ENCODE measurements at regions not wholly inside any gene's neighbourhood (a gene's known extent, or its start where the extent isn't known, plus 50 kb on each side); places are given as distances from the start of the nearest gene placed in this dataset.

DNA sequence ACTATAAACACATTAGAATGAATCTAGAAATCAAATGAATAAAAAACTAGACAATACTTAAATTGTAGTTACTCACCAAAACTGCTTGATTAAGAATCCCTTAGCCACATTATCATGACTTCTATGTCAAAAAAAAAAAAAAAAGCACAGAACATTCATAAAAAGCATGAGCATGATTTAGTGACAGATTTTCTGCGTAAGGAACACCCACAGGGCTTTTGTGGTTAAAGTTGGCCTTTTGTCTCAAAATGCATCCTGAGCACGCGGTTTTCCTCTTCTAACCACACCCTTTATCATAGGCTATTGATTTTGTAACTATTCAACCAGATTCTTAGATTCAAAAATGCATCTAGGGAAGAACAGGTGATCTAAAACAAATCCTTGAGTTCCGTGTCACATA, 334.0 kb upstream of the NR2F2 start:
- TF ChIP-seq, protein P1, sequence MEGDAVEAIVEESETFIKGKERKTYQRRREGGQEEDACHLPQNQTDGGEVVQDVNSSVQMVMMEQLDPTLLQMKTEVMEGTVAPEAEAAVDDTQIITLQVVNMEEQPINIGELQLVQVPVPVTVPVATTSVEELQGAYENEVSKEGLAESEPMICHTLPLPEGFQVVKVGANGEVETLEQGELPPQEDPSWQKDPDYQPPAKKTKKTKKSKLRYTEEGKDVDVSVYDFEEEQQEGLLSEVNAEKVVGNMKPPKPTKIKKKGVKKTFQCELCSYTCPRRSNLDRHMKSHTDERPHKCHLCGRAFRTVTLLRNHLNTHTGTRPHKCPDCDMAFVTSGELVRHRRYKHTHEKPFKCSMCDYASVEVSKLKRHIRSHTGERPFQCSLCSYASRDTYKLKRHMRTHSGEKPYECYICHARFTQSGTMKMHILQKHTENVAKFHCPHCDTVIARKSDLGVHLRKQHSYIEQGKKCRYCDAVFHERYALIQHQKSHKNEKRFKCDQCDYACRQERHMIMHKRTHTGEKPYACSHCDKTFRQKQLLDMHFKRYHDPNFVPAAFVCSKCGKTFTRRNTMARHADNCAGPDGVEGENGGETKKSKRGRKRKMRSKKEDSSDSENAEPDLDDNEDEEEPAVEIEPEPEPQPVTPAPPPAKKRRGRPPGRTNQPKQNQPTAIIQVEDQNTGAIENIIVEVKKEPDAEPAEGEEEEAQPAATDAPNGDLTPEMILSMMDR (IDR thresholded peaks at IDR 0.05; ENCODE audit: borderline replicate concordance, control extremely low read depth, extremely low read depth, insufficient read depth, missing control alignments): no peak
- no peak for DNase-seq (ENCODE audit: low spot score)
- in situ Hi-C loops (cut with MboI; ENCODE audit: low sequenced_read_pairs, unreplicated experiment): no loop called here

DNA sequence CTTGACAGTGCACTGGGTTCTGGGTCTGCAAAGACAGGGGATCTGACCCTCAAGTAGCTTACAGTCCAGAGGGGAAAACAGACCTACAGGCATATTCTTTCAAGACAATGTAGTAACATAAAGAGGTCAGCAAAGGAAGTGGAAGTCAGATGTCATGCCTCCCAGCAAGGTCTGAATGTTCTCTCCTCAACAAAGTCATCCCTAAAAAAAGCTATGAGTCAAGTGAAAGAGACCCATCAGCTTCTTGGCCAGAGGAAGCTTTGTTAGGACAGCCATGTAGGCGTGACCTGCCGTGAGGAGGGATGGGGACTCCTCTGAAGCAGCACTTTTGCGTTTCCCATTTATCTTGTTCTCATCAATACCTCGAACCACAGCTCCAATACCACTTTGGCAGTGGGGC, 331.6 kb upstream of the NR2F2 start:
- in situ Hi-C loops (cut with MboI; ENCODE audit: low sequenced_read_pairs, unreplicated experiment): no loop called here

DNA sequence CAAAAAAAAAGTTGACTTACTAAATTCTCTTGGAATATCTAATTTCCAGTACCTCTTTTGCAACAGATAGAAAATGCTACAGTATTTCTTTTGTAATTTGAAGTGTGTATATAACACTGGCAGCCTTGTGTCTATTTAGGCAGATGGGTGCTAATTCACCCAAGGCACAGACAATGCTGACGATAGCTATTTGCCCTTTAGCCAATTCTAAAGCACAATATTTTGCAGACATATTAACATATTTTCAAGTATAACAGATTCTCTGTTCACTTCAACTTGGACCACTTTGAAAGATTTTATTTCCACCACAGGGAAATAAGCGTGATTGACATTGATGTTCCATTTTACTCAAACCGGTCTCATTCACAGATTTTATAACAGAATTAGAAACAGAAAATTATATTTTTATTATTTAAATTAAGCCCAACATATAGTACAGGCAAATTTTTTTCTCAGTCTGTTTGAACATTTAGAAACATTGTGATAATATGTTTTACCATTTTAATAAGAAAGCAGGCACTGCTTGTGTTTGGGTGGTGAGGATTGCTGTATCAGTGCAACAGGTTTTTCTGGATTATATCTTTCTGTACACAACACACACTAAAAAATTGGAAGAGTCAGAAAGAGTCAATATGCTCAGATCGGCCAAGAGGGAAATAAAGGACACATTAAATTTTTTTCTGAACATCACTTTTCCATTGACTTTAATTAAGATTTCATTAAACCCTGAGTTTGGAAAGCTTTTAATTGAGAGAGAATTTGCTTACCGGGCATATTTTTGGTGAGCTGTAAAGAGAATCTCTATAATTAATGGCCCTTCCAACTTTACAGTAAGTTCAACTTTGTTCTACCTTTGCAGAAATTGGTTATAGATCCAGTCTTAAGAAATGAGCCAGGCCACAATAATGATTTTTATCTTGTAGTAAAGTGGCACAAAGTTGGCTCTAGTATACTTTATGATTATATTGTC, 327.3 kb upstream of the NR2F2 start:
- in situ Hi-C loops (cut with MboI; ENCODE audit: low sequenced_read_pairs, unreplicated experiment): no loop called here
- TF ChIP-seq, protein P1 (IDR thresholded peaks at IDR 0.05; ENCODE audit: borderline replicate concordance, control extremely low read depth, extremely low read depth, insufficient read depth, missing control alignments): no peak
- DNase-seq (ENCODE audit: low spot score): no peak

More for the DNA sequence above, 331.6 kb upstream of the NR2F2 start:
- DNase-seq (ENCODE audit: low spot score): no peak
- TF ChIP-seq, protein P1 (IDR thresholded peaks at IDR 0.05; ENCODE audit: borderline replicate concordance, control extremely low read depth, extremely low read depth, insufficient read depth, missing control alignments): no peak

DNA sequence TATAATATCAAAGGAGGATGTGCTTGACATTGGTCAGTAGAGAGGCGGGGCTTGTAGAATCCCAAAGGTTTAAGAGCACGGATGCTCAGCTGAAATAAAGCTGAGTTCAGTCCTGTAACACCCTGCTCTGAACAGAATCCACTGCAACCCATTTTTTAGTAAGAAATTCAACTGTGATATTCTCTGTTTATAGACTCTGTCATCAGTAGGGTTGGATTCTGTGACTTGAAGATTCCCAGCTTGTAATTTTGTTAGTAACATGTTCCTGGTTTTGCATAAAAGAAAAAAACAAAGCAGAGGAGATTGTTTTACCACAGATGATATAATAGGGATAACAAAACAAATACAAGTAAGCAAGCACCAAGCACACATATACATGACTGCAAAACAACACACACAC, 324.6 kb upstream of the NR2F2 start:
- TF ChIP-seq, protein P1 (IDR thresholded peaks at IDR 0.05; ENCODE audit: borderline replicate concordance, control extremely low read depth, extremely low read depth, insufficient read depth, missing control alignments): no peak
- in situ Hi-C loops (cut with MboI; ENCODE audit: low sequenced_read_pairs, unreplicated experiment): no loop called here
- DNase-seq (ENCODE audit: low spot score): no peak

DNA sequence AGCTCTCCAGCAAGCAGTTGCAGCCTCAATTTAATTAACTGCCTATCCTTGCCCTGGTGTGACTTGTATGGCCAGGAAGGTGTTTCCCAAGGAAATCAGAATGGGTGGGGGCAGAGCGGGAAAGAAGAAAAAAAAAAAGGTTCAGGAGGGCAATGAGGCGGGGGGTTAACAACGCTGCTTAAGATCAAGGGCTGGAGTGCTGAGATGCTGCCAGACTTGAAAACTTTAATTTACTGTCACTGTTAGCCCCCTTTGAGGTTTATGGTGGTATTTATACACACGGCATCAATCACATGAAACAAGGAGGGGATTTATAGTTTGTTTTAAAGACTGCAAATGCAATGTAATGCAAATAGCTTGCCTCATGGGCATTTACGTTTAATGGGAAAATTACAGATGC, 319.4 kb upstream of the NR2F2 start:
- TF ChIP-seq, protein P1 (IDR thresholded peaks at IDR 0.05; ENCODE audit: borderline replicate concordance, control extremely low read depth, extremely low read depth, insufficient read depth, missing control alignments): no peak
- DNase-seq (ENCODE audit: low spot score): no peak
- in situ Hi-C loops (cut with MboI; ENCODE audit: low sequenced_read_pairs, unreplicated experiment): no loop called here

DNA sequence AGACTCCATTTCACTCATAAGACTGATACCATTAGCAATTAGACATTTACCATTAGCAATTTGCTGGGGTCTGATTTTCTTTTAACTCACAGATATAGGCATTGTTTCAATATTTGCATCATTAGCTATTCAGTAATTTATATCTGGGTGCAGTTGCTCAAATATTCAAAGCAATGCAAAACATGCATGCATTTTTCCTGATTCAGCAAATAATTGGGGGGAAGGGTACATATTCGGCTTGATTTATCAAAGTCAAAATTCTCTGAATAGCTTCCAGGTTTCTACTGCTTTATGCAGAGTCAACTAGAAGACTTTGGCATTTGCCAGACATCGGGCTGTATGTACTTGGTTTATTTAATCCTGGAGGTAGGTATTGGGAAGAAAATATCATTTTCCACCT, 315.6 kb upstream of the NR2F2 start:
- in situ Hi-C loops (cut with MboI; ENCODE audit: low sequenced_read_pairs, unreplicated experiment): no loop called here
- TF ChIP-seq, protein P1 (IDR thresholded peaks at IDR 0.05; ENCODE audit: borderline replicate concordance, control extremely low read depth, extremely low read depth, insufficient read depth, missing control alignments): no peak
- no peak for DNase-seq (ENCODE audit: low spot score)
